ENCODE measurements at regions not wholly inside any gene's neighbourhood (a gene's known extent, or its start where the extent isn't known, plus 50 kb on each side); places are given as distances from the start of the nearest gene placed in this dataset.

- TF ChIP-seq CTCF (IDR thresholded peaks at IDR 0.05; ENCODE audit: low read depth, low read length) = no peak
- TF ChIP-seq POLR2A (IDR thresholded peaks at IDR 0.05; ENCODE audit: extremely low read depth, insufficient read length) = no peak
- no peak for TF ChIP-seq MAX (IDR thresholded peaks at IDR 0.05; ENCODE audit: low read depth, low read length)
- TF ChIP-seq MYC (IDR thresholded peaks at IDR 0.05; ENCODE audit: low read depth, low read length) = no peak
Observed at GRCh38 chr1:94709891-94710581, 110.1 kb upstream of the SLC44A3 start.

Data from NB4 (cell line).